HT-29 (cell line): ENCODE measurements at regions not wholly inside any gene's neighbourhood (a gene's known extent, or its start where the extent isn't known, plus 50 kb on each side); places are given as distances from the start of the nearest gene placed in this dataset.
A peak's percentile ranks its signal among the peaks of the same experiment; 100 is the strongest.

ENCODE experiments used
- DNase-seq: peaks from one replicate; pipeline ENCODE4 v3.0.0-alpha.2; 2015; ENCODE audit warnings: low spot score

DNA sequence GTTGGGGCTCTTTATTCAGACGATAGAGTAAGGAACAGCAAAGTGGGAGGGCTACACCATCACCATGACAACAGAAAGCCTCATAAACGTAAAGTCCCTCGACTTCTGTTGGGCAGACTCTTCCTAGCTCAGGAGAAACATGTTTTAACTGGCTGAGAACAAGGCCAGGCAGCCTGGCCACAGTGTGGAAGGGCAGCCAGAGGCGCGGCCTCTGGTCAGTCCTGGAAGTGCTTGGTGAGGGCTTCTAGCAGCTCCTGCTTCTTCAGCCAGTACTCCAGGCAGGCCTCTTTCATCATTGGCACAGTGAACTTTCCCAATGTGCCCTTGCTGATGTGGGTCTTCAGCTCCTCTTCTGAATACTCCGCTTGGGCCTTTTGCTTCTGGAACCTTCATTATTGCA, 690.9 kb downstream of the PCDH19 start:
- peak; percentile 4 for DNase-seq

DNA sequence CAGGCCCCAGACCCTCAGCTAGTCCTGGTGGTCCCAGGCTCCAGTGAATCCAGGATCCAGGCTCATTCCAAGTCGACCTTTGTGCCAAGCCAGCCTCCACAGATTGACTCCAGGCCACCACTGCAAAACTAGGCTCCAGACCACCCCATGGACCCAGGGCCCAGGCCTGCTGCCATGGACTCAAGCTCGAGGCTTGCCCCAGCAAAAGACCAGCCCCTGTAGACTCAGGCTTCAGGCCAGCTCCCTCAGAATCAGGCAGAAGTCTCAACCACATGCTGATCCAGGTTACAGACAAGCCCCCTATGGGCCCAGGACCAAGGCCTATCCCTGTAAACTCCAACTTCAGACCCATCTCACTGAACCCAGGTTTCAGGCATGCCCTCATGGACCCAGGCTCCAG, 692.4 kb downstream of the PCDH19 start:
- no peak for DNase-seq

DNA sequence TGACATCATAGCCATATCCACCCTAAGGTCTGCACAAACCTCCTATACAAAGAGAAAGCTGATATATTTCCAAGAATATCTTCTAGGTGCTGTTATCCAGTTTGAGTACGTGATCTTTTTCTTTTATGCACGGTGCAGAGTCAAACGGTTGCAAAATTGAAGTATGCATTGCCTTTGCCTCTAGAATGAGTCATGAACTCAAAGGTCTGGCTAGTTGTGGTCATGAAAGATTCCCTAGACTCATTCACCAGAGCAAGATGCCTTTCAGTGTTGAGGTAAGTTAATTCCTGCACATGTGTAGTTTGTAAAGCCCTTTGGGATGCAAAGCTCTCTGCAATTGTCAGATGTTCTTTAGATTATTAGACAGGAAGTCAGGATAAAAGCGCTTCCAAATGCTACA, 704.4 kb downstream of the PCDH19 start:
- no peak for DNase-seq

DNA sequence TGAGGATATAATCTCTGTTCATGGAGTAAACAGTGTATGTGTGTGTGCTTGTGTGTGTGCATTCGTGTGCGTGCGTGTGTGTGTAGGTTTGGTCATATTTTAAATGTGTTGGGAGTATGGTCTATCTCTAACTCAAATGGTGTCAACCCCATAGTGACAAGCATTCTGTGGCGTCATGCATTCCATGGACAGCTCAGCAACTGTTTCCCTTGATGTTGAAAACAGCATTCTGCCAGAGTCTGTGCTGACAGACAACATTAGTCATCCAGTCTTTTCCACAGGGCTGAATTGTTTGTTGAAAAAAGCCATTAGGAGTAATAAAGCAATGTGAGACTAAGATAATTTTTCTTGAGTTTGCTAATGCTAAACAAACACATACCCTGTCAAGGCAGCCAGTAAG, 706.6 kb downstream of the PCDH19 start:
- no peak for DNase-seq

DNA sequence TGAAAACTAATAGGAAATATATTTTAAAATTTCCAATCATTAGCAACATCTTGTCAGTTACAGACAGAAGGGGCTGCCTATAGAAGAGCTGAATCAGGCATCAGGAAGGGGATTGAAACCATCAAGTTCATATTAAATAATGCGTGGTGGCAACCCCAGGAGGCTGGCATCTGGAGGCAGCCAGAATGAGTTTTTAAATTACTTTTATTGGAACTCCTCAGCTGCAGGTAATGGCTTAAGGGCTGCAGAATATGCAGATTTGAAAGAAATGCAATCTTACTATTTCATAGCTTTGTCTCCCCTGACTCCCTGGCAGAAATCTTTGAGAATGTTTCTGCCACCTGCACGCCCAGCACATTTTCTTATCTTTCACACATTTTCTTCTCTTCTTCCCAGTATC, 711.6 kb downstream of the PCDH19 start:
- no peak for DNase-seq

DNA sequence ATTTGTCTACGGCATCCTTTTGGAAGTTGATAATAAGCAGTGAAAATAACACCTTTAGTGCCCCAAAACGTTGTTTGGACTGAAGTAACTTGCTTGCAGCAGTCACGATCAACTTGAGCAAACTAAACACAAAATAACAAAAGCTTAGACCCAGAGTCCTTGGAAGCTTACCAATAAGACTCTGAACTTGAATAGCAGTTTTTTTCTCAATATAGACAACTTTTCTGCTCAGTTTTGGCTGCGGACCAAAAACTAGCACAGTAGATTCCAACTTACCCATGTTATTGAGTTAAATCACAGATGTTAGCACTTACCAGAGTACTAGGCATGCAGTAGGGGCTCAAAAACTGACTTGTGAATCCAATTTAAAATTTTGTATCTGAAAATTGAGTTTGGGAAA, 746.9 kb downstream of the PCDH19 start:
- no peak for DNase-seq

DNA sequence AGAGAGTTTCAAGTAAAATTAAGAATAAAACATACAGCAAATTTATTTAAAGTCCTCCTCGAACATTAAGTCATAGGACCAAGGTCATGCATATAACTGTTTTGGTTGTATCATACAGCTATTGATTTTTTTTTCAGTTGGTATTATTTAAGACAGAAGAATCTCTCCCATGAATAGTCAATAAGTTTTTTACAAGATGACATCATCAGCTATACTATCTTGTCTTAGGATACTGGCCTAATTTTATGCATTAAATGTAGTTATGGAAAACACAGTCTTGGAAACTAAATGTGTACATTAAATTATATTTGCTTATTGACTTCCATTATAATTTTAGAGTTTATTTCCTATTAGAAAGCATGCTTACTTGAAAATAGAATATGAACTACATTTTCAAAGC, 755.9 kb downstream of the PCDH19 start:
- DNase-seq: no peak

DNA sequence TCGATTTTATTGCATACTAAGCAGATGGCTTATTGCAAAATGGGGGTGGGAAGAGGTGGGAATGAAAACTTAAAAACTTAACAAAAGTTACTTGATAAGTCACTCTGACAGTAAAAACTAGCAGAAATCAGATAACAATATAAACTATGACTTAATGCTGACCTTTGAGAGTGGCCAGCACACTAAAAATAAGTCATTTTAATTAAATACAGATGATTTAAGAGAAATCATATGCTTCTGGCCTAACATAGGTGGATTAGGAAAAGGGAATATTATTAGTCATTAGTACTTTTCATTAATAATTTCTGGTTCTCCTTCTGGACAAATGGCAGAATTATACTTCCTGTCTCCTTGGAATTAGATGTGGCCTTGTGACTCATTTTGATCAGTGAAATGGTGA, 756.7 kb downstream of the PCDH19 start:
- DNase-seq: no peak

DNA sequence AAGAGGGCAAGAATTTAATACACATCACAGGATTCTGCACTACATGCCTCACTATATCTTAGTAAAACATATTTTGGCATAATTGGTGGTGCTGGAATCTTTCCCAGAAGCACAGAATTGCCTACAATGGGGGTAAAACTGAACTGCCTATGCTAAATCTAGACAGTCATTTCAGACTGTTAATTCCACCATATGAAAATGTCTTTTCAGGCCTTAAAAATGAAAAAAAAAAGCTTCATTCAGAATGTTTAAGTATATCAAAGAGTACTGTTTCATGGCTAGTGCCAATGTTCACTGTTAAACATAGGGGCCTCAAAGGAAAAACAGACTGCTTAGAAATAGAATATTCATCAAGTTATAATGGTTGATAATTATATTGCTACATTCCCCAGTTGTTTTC, 797.0 kb downstream of the PCDH19 start:
- DNase-seq: no peak

DNA sequence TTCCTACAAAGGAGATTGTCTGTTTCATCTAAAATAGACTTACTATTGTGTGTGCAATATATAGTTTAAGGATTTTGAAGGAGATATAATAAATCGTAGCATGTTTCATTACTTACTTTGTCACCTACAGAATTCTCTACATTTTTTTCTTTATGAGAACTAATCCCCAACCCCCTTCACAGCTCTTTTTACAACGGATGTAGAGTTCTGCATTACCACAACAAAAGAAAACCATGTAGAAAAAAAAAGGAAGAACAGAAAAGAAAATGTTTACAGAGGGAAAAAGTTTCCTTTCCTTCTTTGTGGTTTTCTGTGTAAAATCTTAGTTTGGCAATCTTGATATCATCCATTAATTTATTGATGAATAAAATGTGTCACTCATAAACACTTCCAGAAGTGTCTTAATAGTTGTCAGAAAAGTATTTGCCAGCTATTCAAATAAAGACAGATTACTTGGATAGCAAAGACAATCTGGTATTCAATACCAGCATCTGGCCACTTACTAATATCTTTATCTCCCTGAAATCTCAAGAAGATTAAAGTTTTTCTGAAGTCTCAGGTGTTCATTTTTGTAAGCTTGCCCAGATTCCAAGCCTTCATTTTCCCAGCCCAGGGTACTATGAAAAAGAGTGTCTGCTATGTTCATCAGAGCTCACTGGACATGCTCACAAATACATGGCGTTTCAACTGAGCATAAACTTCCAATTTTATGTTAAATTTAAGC, 806.8 kb downstream of the PCDH19 start:
- DNase-seq: no peak

DNA sequence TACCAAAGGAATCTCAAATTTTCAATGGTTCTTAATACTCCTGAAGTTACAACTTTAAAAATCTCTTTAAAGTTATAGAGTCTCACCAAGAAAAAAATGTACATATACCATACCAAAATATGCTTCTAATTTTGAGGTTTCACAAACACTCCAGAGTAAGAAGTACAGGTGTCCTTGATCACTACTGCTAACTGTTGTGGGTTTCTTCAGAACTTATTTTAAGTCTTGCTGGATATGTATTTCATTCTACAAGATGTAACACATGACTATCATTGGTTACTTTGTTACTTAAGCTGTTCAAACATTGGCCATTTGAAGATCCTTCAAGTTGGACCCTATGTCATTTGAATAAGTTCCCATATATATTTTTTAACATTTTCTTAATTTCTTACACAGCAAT, 808.0 kb downstream of the PCDH19 start:
- no peak for DNase-seq

DNA sequence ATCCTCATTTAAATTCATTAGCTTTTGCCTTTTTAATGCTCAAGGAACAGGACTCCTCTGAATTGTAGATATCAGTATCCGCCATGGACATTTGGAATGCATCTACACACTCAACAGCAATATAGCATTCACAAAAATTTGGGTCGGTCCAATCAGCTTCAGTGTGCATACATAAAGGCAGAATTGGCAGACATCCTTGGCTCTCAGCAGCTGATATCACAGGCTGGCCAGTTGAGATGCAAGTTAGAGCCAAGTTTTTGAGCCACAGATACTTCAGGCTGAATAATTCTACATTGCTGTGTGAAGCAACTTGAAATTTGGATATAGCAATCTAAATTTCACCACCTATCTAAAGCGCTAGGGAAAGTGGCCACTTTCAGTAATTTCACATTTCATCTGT, 821.1 kb downstream of the PCDH19 start:
- DNase-seq: no peak

DNA sequence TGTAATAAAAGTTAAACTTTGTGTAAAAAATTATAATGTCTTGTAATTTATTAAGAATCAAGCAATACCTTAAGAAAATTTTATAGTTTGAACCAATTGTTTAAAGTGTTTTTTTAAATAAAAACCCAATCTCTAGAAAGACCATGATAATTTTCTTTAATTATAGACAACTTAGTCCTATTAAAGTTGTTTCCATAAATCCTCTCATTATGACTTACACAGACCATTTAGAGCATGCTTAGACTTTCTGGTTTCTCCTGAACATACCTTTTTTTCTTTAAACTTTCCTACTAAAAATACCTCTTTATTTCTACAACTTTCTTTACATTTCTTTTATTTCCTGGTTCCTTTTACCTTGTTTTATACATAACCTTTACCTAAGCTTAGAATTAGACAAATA, 837.4 kb downstream of the PCDH19 start:
- no peak for DNase-seq

DNA sequence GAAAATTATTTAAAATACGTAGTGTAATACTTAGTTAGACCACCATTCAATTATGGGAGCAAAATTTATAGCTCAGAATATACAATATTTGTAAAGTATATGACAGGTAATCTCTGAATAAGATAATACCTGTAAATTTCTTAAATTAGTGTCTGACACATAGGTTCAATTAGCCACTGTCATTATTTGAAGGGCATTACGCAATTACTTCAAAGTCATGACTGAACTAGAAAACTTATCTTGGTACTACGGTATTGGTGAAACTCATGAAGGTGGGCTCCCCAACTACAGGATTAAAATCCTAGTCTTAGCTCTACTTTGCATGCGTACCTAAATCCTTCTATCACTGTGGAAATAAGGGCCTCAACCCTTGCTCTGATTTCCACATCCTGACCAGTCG, 860.7 kb downstream of the PCDH19 start:
- no peak for DNase-seq

DNA sequence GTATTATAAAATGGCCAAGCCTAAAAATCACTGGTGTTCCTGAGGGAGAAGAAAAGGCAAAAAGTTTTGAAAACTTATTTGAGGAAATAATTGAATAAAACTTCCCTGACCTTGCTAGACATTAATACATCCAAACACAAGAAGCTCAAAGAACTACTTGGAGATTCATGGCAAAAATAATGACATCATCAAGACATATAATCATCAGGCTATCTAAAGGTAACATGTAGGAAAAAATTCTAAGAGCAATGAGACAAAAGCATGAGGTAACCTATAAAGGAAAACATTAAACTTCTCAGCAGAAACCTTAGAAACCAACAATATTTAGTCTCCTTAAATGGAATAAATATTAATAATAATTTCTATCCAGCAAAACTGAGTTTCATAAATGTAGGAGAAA, 887.6 kb downstream of the PCDH19 start:
- DNase-seq: no peak

DNA sequence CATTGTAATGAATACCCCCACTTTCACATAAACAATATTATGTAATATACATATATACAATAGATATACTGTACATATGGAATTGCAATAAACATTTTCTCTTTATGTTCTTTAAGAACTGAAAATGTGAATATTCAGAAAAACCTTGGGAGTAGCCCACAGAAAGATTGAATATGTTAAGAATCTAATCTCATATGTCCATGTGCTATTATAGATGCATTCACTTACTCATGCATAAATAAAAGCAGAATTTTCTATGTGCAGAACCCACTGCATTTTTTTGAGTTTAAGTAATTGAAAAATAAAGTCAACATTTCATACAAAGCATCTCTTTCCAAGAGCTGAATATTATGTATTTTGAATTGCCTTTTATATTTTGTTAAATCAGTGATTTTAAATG, 902.3 kb downstream of the PCDH19 start:
- DNase-seq: no peak

DNA sequence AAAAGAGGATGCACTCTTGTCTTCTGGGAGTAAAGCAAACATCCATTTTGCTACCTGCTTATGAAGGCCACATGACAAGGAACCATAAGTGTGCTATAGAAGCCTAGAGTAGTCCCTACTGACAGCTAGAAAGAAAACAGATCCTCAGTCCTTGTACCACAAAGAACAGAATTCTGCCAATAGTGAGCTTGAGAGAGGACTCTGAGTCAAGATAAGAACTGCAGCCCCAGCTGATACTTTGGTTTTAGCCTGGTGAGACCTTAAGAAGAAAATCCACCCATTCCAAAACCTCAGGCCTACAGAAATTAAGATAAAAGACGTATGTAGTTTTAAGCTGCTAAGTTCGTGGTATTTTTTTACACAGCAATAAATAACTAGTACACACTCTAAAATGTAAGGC, 914.6 kb downstream of the PCDH19 start:
- no peak for DNase-seq

DNA sequence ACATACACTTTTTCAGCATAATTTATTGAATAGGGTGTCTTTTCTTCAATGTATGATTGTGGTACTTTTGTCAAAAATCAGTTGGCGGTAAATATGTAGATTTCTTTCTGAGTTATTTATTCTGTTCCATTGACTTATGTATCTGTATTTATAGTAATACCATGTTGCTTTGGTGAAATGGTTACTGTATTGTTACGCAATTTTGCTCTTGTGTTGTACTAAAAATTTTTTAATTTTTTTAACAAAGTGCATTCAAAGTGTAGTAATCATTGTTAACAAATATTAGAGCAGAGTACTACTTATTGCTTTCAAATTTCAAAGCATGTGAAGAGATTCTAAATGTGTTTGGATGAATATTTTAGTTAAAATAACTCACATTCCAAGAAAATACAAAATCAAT, 915.4 kb downstream of the PCDH19 start:
- DNase-seq: no peak

DNA sequence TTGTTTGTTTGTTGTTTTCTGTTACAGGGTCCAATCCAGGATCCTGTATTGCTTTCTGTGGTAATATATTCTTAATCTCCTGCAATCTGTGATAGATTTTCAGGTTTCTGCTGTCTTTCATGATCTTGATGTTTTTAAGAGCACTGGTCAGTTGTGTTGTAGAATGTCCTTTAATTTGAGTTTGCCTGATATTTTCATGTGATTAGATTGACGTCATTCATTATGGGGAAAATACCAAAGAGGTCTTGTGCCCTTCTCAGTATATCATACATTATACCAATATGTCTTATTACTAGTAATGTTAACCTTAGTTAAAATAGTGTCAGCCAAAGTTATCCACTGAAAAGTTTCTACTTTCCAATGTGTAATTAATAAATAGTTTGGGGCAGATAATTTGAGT, 929.3 kb downstream of the PCDH19 start:
- no peak for DNase-seq

DNA sequence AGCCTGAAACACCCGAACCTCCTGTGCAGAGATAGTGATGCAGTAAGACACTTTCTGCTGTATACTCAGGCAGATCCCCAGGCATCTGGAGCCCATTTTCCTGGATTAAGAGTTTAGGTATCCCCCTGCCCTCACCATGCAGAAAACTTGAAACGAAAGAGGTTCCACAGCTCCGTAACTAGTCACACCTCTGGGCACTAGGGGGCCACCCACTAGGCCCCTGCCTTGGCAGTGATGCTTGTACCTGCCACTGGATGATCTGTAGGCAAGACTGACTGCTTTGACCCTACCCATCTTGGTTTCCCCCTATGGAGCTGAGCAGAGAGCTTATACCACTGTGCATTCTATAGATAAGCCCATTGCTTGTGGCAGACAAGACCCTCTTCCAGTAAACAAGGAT, 940.6 kb downstream of the PCDH19 start:
- DNase-seq: no peak

DNA sequence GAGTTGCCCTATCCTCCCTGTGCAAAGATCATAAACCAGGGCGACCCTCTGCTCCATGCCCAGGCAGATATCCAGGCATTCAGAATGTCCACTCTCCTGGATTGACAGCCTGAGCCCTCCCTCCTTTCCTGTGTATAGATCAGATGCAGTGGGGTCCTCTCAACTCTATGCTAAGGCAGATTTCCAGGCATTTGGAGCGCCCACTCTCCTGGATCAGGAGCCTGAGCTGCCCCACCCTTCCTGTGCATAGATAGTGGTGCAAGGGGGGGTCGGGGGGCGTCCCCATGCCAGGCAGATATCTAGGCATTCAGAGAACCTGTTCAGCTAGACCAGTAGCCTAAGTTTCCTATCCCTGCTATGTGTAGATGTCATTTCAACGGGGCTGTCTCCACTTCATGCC, 941.1 kb downstream of the PCDH19 start:
- no peak for DNase-seq

DNA sequence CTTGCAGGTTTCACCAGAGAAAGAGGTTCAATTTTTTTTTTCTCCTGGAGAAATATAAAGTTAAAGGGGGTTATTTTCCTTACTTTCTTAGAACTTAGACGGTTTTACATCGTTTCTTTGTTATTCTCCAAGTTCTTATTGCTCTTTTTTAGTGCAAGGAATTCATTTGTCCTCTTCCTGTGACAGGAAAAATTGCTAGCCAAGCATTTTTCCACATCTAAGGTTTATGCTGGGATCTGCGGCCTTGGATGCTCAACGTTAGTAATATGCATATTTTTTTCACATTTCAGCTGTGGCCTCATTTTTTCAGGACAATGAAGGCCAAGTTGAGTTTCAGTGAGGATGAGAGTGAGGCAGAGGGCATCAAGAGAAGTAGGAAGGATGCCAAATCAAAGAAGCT, 948.9 kb downstream of the PCDH19 start:
- DNase-seq: no peak

DNA sequence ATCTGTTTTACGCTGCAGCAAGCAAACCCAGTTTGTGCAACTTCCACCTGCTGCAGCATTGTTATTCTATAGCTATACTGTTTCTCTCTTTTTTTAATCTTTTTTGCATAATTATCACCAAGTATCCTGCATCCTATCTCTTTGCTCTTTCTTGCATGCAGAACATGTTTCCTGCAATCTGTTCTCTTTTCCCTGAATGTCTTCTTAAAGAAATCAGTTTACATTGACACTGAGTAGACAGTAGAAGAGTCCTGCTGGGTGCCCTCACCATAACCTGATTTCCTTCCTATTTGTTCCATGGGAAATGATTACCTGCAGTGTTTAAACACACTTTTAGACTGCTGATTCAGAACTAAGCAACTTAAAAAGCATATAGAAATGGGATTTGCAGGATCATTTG, 964.7 kb downstream of the PCDH19 start:
- no peak for DNase-seq

DNA sequence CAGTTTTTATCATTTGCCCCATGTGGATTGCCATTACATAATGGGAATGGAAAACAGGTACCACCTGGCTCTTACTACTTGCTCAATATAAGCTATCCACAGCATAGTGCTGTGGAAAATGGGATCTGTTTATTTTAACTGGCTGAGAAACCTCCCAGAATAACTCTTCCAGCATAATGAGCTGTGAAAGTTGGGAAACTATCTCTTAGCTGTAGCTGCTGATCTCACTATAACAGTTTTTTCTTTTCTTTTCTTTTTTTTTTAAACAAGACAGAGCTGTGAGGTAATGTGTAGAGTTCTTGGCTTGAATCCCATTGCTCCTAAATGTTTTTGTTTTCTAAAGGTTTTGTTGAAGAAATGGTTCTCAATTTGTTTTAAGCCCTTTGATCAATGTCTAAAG, 988.3 kb downstream of the PCDH19 start:
- no peak for DNase-seq
